Gastrocnemius medialis (tissue), 4 donors: ENCODE measurements at regions not wholly inside any gene's neighbourhood (a gene's known extent, or its start where the extent isn't known, plus 50 kb on each side); places are given as distances from the start of the nearest gene placed in this dataset.

Source experiments
- ATAC-seq, 2 donors: fragments of 150-250 bp; one replicate each; pipeline ENCODE4 v1.9.1; 2016
- DNase-seq, 2 donors: peaks; one replicate each; pipeline ENCODE4 v3.0.0-alpha.2; 2019
- H3K27ac ChIP-seq, 4 donors: fragments of 200-600 bp; sonication (generic); 1 replicate in 1 of 4; 2 replicates in 3 of 4; pipeline ENCODE4 v1.5.1; 2016 to 2018; ENCODE audit warnings: mild to moderate bottlenecking in 2 of 4, moderate library complexity in 1 of 4
- H3K27me3 ChIP-seq, 3 donors: fragments of 200-600 bp; sonication (generic) in 2 of 3; 1 replicate in 1 of 3; 2 replicates in 2 of 3; pipeline versions ENCODE4 v1.5.1 to v1.6.0; 2016 to 2019; ENCODE audit warnings: mild to moderate bottlenecking in 1 of 3, moderate library complexity in 1 of 3
- H3K36me3 ChIP-seq, 2 donors: fragments of 200-600 bp; sonication (generic) in 1 of 2; one replicate each; pipeline ENCODE4 v1.5.1; 2017 to 2018
- H3K4me1 ChIP-seq, 2 donors: fragments of 200-600 bp; sonication (generic) in 1 of 2; one replicate each; pipeline ENCODE4 v1.5.1; 2016 to 2017; ENCODE audit warnings: mild to moderate bottlenecking in 2 of 2
- H3K4me3 ChIP-seq, 4 donors: fragments of 200-600 bp; sonication (generic) in 3 of 4; 1 replicate in 1 of 4; 2 replicates in 3 of 4; pipeline ENCODE4 v1.5.1; 2016 to 2019; ENCODE audit warnings: mild to moderate bottlenecking in 2 of 4
- H3K9me3 ChIP-seq, 3 donors: fragments of 200-600 bp; sonication (generic) in 2 of 3; 1 replicate in 1 of 3; 2 replicates in 2 of 3; pipeline ENCODE4 v1.5.1; 2016 to 2019
- CTCF ChIP-seq, 5 experiments: fragments of 450-650 bp in 3 of 5; fragments of 200-600 bp in 2 of 5; sonication (generic) in 2 of 5; IDR thresholded peaks in 4 of 5; conservative IDR thresholded peaks in 1 of 5; 1 replicate in 4 of 5; 2 replicates in 1 of 5; pipeline ENCODE4 v1.5.1; 2016 to 2019; ENCODE audit warnings: antibody characterized with exemption in 5 of 5, mild to moderate bottlenecking in 3 of 5, moderate library complexity in 3 of 5
- POLR2A ChIP-seq, 2 donors: fragments of 450-650 bp; IDR thresholded peaks; one replicate each; pipeline ENCODE4 v1.6.1; 2017; ENCODE audit warnings: antibody characterized with exemption in 2 of 2, mild to moderate bottlenecking in 2 of 2, moderate library complexity in 2 of 2
- in situ Hi-C, 4 donors: fragments of 200-750 bp; cut with MboI; loops; one replicate each; pipeline versions ENCODE4 v1.15.0 to v1.8.0; 2017; ENCODE audit warnings: low sequenced_read_pairs in 4 of 4
- intact Hi-C: fragments of 100-400 bp; cut with DNase I; formaldehyde crosslinking; loops from one replicate; pipeline ENCODE4 v1.15.1; 2023; ENCODE audit warnings: low total_unique reads

- H3K4me1 ChIP-seq: peaks cover 0 to 12% of the 10 kb centered on the region in 2 donors
- no peaks in the 10 kb centered on the region for H3K36me3 ChIP-seq
- in situ Hi-C loops: no loop called here
- H3K4me3 ChIP-seq: no peak overlapping the region
- no peak for TF ChIP-seq POLR2A (IDR thresholded peaks at IDR 0.05)
- TF ChIP-seq CTCF (IDR thresholded peaks at IDR 0.05 in 4 of 5, conservative IDR thresholded peaks at IDR 0.05 in 1 of 5): no peak
- DNase-seq (no peak), ATAC-seq (no peak)
- H3K27ac ChIP-seq: no peak overlapping the region
- intact Hi-C loops: no loop called here
- H3K9me3 ChIP-seq: no peaks in the 10 kb centered on the region
- no peaks in the 10 kb centered on the region for H3K27me3 ChIP-seq
Measured at GRCh38 chr1:55631509-55631908, 416.3 kb upstream of the USP24 start.

- Histone ChIP-seq H3K4me3 (no peak overlapping the region), H3K36me3 (no peaks in the 10 kb centered on the region), H3K27me3 (no peaks in the 10 kb centered on the region), H3K9me3 (no peaks in the 10 kb centered on the region), H3K27ac (no peak overlapping the region), H3K4me1 (no peaks in the 10 kb centered on the region)
- peak; percentile 53 to 58 for ATAC-seq
- intact Hi-C loops: no loop called here
- DNase-seq: no peak
- in situ Hi-C loops: no loop called here
- TF ChIP-seq CTCF (IDR thresholded peaks at IDR 0.05 in 4 of 5, conservative IDR thresholded peaks at IDR 0.05 in 1 of 5): no peak
- no peak for TF ChIP-seq POLR2A (IDR thresholded peaks at IDR 0.05)
Measured at GRCh38 chr1:55626326-55626725, 411.2 kb upstream of the USP24 start.

GRCh38 chr1:55624766-55625165, 409.6 kb upstream of the USP24 start:
- ATAC-seq (no peak), DNase-seq (no peak)
- Histone ChIP-seq H3K27me3 (no peaks in the 10 kb centered on the region), H3K4me1 (no peaks in the 10 kb centered on the region), H3K27ac (no peak overlapping the region), H3K4me3 (no peak overlapping the region), H3K9me3 (no peaks in the 10 kb centered on the region), H3K36me3 (no peaks in the 10 kb centered on the region)
- intact Hi-C loops: no loop called here
- in situ Hi-C loops: no loop called here
- no peak for TF ChIP-seq CTCF (IDR thresholded peaks at IDR 0.05 in 4 of 5, conservative IDR thresholded peaks at IDR 0.05 in 1 of 5)
- TF ChIP-seq POLR2A (IDR thresholded peaks at IDR 0.05): no peak

GRCh38 chr1:55623311-55623710, 408.1 kb upstream of the USP24 start:
- H3K27me3 ChIP-seq: no peaks in the 10 kb centered on the region
- H3K9me3 ChIP-seq: no peaks in the 10 kb centered on the region
- ATAC-seq: no peak
- no peak overlapping the region for H3K27ac ChIP-seq
- H3K4me1 ChIP-seq: no peaks in the 10 kb centered on the region
- in situ Hi-C loops: no loop called here
- TF ChIP-seq POLR2A (IDR thresholded peaks at IDR 0.05) (no peak), CTCF (IDR thresholded peaks at IDR 0.05 in 4 of 5, conservative IDR thresholded peaks at IDR 0.05 in 1 of 5) (no peak)
- no peak overlapping the region for H3K4me3 ChIP-seq
- intact Hi-C loops: no loop called here
- DNase-seq: peak in 1 of 2 donors; percentile 27
- no peaks in the 10 kb centered on the region for H3K36me3 ChIP-seq

- Histone ChIP-seq H3K9me3 (no peaks in the 10 kb centered on the region), H3K4me1 (no peaks in the 10 kb centered on the region), H3K27me3 (no peaks in the 10 kb centered on the region), H3K27ac (no peak overlapping the region), H3K4me3 (no peak overlapping the region), H3K36me3 (no peaks in the 10 kb centered on the region)
- intact Hi-C loops: no loop called here
- in situ Hi-C loops: no loop called here
- ATAC-seq (no peak), DNase-seq (no peak)
- TF ChIP-seq POLR2A (IDR thresholded peaks at IDR 0.05): no peak
- no peak for TF ChIP-seq CTCF (IDR thresholded peaks at IDR 0.05 in 4 of 5, conservative IDR thresholded peaks at IDR 0.05 in 1 of 5)
Measured at GRCh38 chr1:55622074-55622473, 406.9 kb upstream of the USP24 start.
